GM23338 (cell line): ENCODE measurements at regions not wholly inside any gene's neighbourhood (a gene's known extent, or its start where the extent isn't known, plus 50 kb on each side); places are given as distances from the start of the nearest gene placed in this dataset.

Source experiments
- ATAC-seq: fragments of 200-7000 bp; cut with Tn5 transposase; 3 replicates; pipeline ENCODE4 v1.9.1; 2020
- DNase-seq: peaks from one replicate; pipeline ENCODE4 v3.0.0-alpha.2; 2015; ENCODE audit warnings: low spot score
- H2AFZ ChIP-seq: fragments of 200-600 bp; sonication (generic); 2 replicates; pipeline ENCODE4 v1.8.0; 2016; ENCODE audit warnings: antibody characterized with exemption, mild to moderate bottlenecking, moderate library complexity
- H3F3A ChIP-seq: fragments of 200-600 bp; sonication (generic); replicated peaks from 2 replicates; pipeline ENCODE4 v1.8.0; 2017; ENCODE audit warnings: antibody characterized with exemption, mixed run types, low read depth
- H3K27ac ChIP-seq: fragments of 200-600 bp; sonication (generic); 2 replicates; pipeline ENCODE4 v1.6.1; 2016; ENCODE audit warnings: low read depth
- H3K27me3 ChIP-seq: fragments of 200-600 bp; sonication (generic); 2 replicates; pipeline ENCODE4 v1.8.0; 2016; ENCODE audit warnings: mild to moderate bottlenecking, mixed run types, moderate library complexity; ENCODE audit not compliant: insufficient read depth
- H3K36me3 ChIP-seq: fragments of 200-600 bp; sonication (generic); 2 replicates; pipeline ENCODE4 v1.8.0; 2016; ENCODE audit warnings: mild to moderate bottlenecking; ENCODE audit not compliant: insufficient read depth
- H3K4me1 ChIP-seq: fragments of 200-600 bp; sonication (generic); 2 replicates; pipeline ENCODE4 v1.8.0; 2016; ENCODE audit warnings: mild to moderate bottlenecking, moderate library complexity; ENCODE audit not compliant: insufficient read depth
- H3K4me2 ChIP-seq: fragments of 200-600 bp; sonication (generic); 2 replicates; pipeline ENCODE4 v1.7.1; 2017; ENCODE audit warnings: mixed run types
- H3K4me3 ChIP-seq: fragments of 200-600 bp; sonication (generic); 2 replicates; pipeline ENCODE4 v1.6.1; 2016; ENCODE audit warnings: mixed run types
- H3K79me2 ChIP-seq: fragments of 200-600 bp; sonication (generic); replicated peaks from 2 replicates; pipeline ENCODE4 v1.8.0; 2017; ENCODE audit warnings: mild to moderate bottlenecking; ENCODE audit not compliant: insufficient read depth
- H3K9me2 ChIP-seq: fragments of 200-600 bp; sonication (generic); 2 replicates; pipeline ENCODE4 v1.8.0; 2017; ENCODE audit not compliant: insufficient read depth
- H4K20me1 ChIP-seq: fragments of 200-600 bp; sonication (generic); replicated peaks from 2 replicates; pipeline ENCODE4 v1.8.0; 2017; ENCODE audit warnings: mild to moderate bottlenecking; ENCODE audit not compliant: insufficient read depth
- H3K27ac Mint-ChIP-seq: 2 replicates; pipeline ENCODE4 v1.8.0; 2020; ENCODE audit warnings: inconsistent platforms, mild to moderate bottlenecking, moderate library complexity, mixed read lengths
- H3K27me3 Mint-ChIP-seq: 3 replicates; pipeline ENCODE4 v1.8.0; 2022; ENCODE audit warnings: low read depth, mild to moderate bottlenecking, moderate library complexity, mixed read lengths, inconsistent platforms; ENCODE audit not compliant: insufficient read depth, poor library complexity
- H3K36me3 Mint-ChIP-seq: 3 replicates; pipeline ENCODE4 v1.8.0; 2021; ENCODE audit warnings: low read depth, mild to moderate bottlenecking, inconsistent platforms, moderate library complexity, mixed read lengths
- H3K4me1 Mint-ChIP-seq: 3 replicates; pipeline ENCODE4 v1.8.0; 2020; ENCODE audit warnings: mild to moderate bottlenecking, inconsistent platforms, mixed read lengths
- H3K4me3 Mint-ChIP-seq: 3 replicates; pipeline ENCODE4 v1.8.0; 2021; ENCODE audit warnings: moderate library complexity, mild to moderate bottlenecking, inconsistent platforms, mixed read lengths
- H3K9me3 Mint-ChIP-seq: 3 replicates; pipeline ENCODE4 v1.8.0; 2020; ENCODE audit warnings: moderate library complexity, mild to moderate bottlenecking, inconsistent platforms, mixed read lengths
- CTCF ChIP-seq, 2 experiments: fragments of 200-600 bp in 1 of 2; sonication (generic) in 1 of 2; conservative IDR thresholded peaks; 2 replicates each; pipeline versions ENCODE4 v1.5.1 to v1.6.1; 2016 to 2017; ENCODE audit warnings: antibody characterized with exemption in 2 of 2, low read depth in 2 of 2, mild to moderate bottlenecking in 2 of 2, moderate library complexity in 1 of 2
- ETS1 ChIP-seq: IDR thresholded peaks from 2 replicates; pipeline ENCODE4 v1.6.1; 2016; ENCODE audit warnings: antibody characterized with exemption
- EZH2phosphoT487 ChIP-seq: fragments of 200-600 bp; sonication (generic); IDR thresholded peaks from one replicate; pipeline ENCODE4 v1.8.1; 2018; ENCODE audit warnings: antibody characterized with exemption; ENCODE audit not compliant: unreplicated experiment
- JUNB ChIP-seq: IDR thresholded peaks from one replicate; pipeline ENCODE4 v1.6.1; 2016; ENCODE audit warnings: antibody characterized with exemption; ENCODE audit not compliant: unreplicated experiment
- ZNF462 ChIP-seq: fragments of 250-450 bp; sonication (Bioruptor Pico); IDR thresholded peaks from 2 replicates; pipeline ENCODE4 v1.5.0; 2020; ENCODE audit warnings: mild to moderate bottlenecking, moderate library complexity

- TF ChIP-seq ZNF462 (no peak), EZH2phosphoT487 (no peak)
Measured at GRCh38 chr15:25179673-25180511, 225.1 kb downstream of the SNRPN start (continued).

GRCh38 chr15:25180606-25181292 lies 226.0 kb downstream of the SNRPN start:
- ATAC-seq = no peak
- peaks cover 7% of the 10 kb centered on the region for H3K27me3 Mint-ChIP-seq
- no peaks in the 10 kb centered on the region for H3K4me1 Mint-ChIP-seq
- Histone ChIP-seq H3K79me2 (no peaks in the 10 kb centered on the region), H3K9me2 (no peaks in the 10 kb centered on the region), H3F3A (no peaks in the 10 kb centered on the region), H3K4me2 (no peak overlapping the region), H2AFZ (no peak overlapping the region), H3K27ac (no peak overlapping the region), H3K4me1 (no peaks in the 10 kb centered on the region), H3K4me3 (no peak overlapping the region), H4K20me1 (no peaks in the 10 kb centered on the region), H3K27me3 (no peaks in the 10 kb centered on the region), H3K36me3 (no peaks in the 10 kb centered on the region)
- DNase-seq = no peak
- no peak overlapping the region for H3K27ac Mint-ChIP-seq
- H3K36me3 Mint-ChIP-seq = peaks cover 17% of the 10 kb centered on the region
- TF ChIP-seq CTCF (conservative IDR thresholded peaks at IDR 0.05; ENCODE audit: low read depth in 2 of 2) = no peak
- no peak for TF ChIP-seq JUNB
- TF ChIP-seq ETS1 = no peak
- H3K4me3 Mint-ChIP-seq = no peak overlapping the region
- H3K9me3 Mint-ChIP-seq = peaks cover 96% of the 10 kb centered on the region
